ENCODE measurements at regions not wholly inside any gene's neighbourhood (a gene's known extent, or its start where the extent isn't known, plus 50 kb on each side); places are given as distances from the start of the nearest gene placed in this dataset.
A peak's percentile ranks its signal among the peaks of the same experiment; 100 is the strongest.

DNA sequence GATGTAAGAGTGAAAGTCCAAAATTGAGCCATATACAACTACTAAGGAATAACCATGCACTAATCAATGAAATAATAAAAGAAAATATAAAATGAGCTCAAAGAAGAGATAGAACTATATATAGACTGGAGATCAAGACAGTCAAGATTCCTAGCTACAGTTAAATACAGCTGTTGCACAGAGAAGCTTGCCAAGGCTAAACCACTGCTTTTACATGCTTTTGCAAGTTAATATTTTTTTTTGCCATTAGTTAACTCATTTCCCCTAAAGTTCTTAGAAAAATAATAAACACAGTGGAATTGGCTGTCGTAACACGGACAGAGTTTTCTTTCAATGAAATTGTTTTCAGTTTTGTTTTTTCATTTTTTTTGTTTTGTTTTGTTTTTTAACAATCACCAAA is 123.0 kb downstream of the VGLL3 start:
- no peaks in the 10 kb centered on the region for H3K27me3 ChIP-seq (replicated peaks; ENCODE audit: insufficient read depth)
- H3K4me1 ChIP-seq (ENCODE audit: insufficient read depth) = peaks cover 13% of the 10 kb centered on the region
- no peak overlapping the region for H3K4me3 ChIP-seq
- peak; percentile 13 for DNase-seq
- no peaks in the 10 kb centered on the region for H3K9me3 ChIP-seq (ENCODE audit: low read depth)
- in situ Hi-C loops (cut with MboI) = no loop called here
- H3K36me3 ChIP-seq (ENCODE audit: low read depth) = no peaks in the 10 kb centered on the region
- H2AFZ ChIP-seq = no peak overlapping the region
- no peak overlapping the region for H3K4me2 ChIP-seq (ENCODE audit: unreplicated experiment)
- peaks cover 11% of the 10 kb centered on the region; the same call in 1 of the 2 replicates for H3F3A ChIP-seq (ENCODE audit: insufficient read depth)
- H3K9ac ChIP-seq = no peak overlapping the region
- H3K9me2 ChIP-seq (ENCODE audit: insufficient read depth) = no peaks in the 10 kb centered on the region
- H4K20me1 ChIP-seq (ENCODE audit: insufficient read depth) = no peaks in the 10 kb centered on the region
- WGBS, 2 experiments (ENCODE audit: low coverage in 1 of 2, low lambda C conversion rate in 2 of 2, missing lambda C conversion rate in 2 of 2) = 34 to 38% methylated on average over 2 of the region's 2 CpGs
- H3K79me2 ChIP-seq (ENCODE audit: insufficient read depth) = no peaks in the 10 kb centered on the region
- H3K27ac ChIP-seq = no peak overlapping the region
- TF ChIP-seq EZH2phosphoT487 (IDR thresholded peaks at IDR 0.05; ENCODE audit: insufficient read depth, low read depth) (no peak), EZH2 (IDR thresholded peaks at IDR 0.05; ENCODE audit: insufficient read depth, poor library complexity, severe bottlenecking) (no peak)

- H3K27me3 ChIP-seq (replicated peaks; ENCODE audit: insufficient read depth) = no peaks in the 10 kb centered on the region
- H3K4me3 ChIP-seq = no peak overlapping the region; the same call in 1 of the 2 replicates
- H3K79me2 ChIP-seq (ENCODE audit: insufficient read depth) = no peaks in the 10 kb centered on the region
- H3K4me1 ChIP-seq (ENCODE audit: insufficient read depth) = peaks cover 13% of the 10 kb centered on the region
- H3K9me2 ChIP-seq (ENCODE audit: insufficient read depth) = no peaks in the 10 kb centered on the region
- H4K20me1 ChIP-seq (ENCODE audit: insufficient read depth) = no peaks in the 10 kb centered on the region
- in situ Hi-C loops (cut with MboI) = no loop called here
- H3K9me3 ChIP-seq (ENCODE audit: low read depth) = no peaks in the 10 kb centered on the region
- DNase-seq = peak; percentile 45
- H3K4me2 ChIP-seq (ENCODE audit: unreplicated experiment) = peak overlapping the region; percentile 4
- H3K27ac ChIP-seq = no peak overlapping the region
- 75 to 76% methylated on average over 3 of the region's 3 CpGs for WGBS, 2 experiments (ENCODE audit: low coverage in 1 of 2, low lambda C conversion rate in 2 of 2, missing lambda C conversion rate in 2 of 2)
- peak overlapping the region; percentile 8; the same call in 1 of the 2 replicates for H2AFZ ChIP-seq
- H3K9ac ChIP-seq = no peak overlapping the region
- TF ChIP-seq EZH2phosphoT487 (IDR thresholded peaks at IDR 0.05; ENCODE audit: insufficient read depth, low read depth) = no peak
- TF ChIP-seq EZH2 (IDR thresholded peaks at IDR 0.05; ENCODE audit: insufficient read depth, poor library complexity, severe bottlenecking) = no peak
- peaks cover 11% of the 10 kb centered on the region; the same call in 1 of the 2 replicates for H3F3A ChIP-seq (ENCODE audit: insufficient read depth)
- H3K36me3 ChIP-seq (ENCODE audit: low read depth) = no peaks in the 10 kb centered on the region
These were observed 125.4 kb downstream of the VGLL3 start for GRCh38 chr3:86865506-86865905.

- no peak for TF ChIP-seq EZH2phosphoT487 (IDR thresholded peaks at IDR 0.05; ENCODE audit: insufficient read depth, low read depth)
- no peak overlapping the region for H3K27ac ChIP-seq
- no peaks in the 10 kb centered on the region for H3K79me2 ChIP-seq (ENCODE audit: insufficient read depth)
- no peaks in the 10 kb centered on the region for H4K20me1 ChIP-seq (ENCODE audit: insufficient read depth)
- no peaks in the 10 kb centered on the region for H3K27me3 ChIP-seq (replicated peaks; ENCODE audit: insufficient read depth)
- no peaks in the 10 kb centered on the region for H3K9me2 ChIP-seq (ENCODE audit: insufficient read depth)
- 0 to 4% methylated on average over 1 of the region's 1 CpG for WGBS, 2 experiments (ENCODE audit: low coverage in 1 of 2, low lambda C conversion rate in 2 of 2, missing lambda C conversion rate in 2 of 2)
- no peak overlapping the region for H3K9ac ChIP-seq
- in situ Hi-C loops (cut with MboI) = no loop called here
- no peaks in the 10 kb centered on the region for H3K4me1 ChIP-seq (ENCODE audit: insufficient read depth)
- no peaks in the 10 kb centered on the region for H3K9me3 ChIP-seq (ENCODE audit: low read depth)
- no peak for DNase-seq
- no peaks in the 10 kb centered on the region for H3K36me3 ChIP-seq (ENCODE audit: low read depth)
- H3K4me3 ChIP-seq = no peak overlapping the region
- H3K4me2 ChIP-seq (ENCODE audit: unreplicated experiment) = no peak overlapping the region
- no peak overlapping the region for H2AFZ ChIP-seq
- H3F3A ChIP-seq (ENCODE audit: insufficient read depth) = no peaks in the 10 kb centered on the region
These were observed 134.2 kb downstream of the VGLL3 start for GRCh38 chr3:86856711-86857110.

- Histone ChIP-seq H3K79me2 (ENCODE audit: insufficient read depth) (no peaks in the 10 kb centered on the region), H3K36me3 (ENCODE audit: low read depth) (no peaks in the 10 kb centered on the region), H3K9me2 (ENCODE audit: insufficient read depth) (no peaks in the 10 kb centered on the region), H3K9ac (no peak overlapping the region), H3K4me3 (no peak overlapping the region), H3K27ac (no peak overlapping the region), H2AFZ (no peak overlapping the region), H3K4me2 (ENCODE audit: unreplicated experiment) (no peak overlapping the region), H3K9me3 (ENCODE audit: low read depth) (no peaks in the 10 kb centered on the region), H3K4me1 (ENCODE audit: insufficient read depth) (no peaks in the 10 kb centered on the region), H4K20me1 (ENCODE audit: insufficient read depth) (no peaks in the 10 kb centered on the region), H3F3A (ENCODE audit: insufficient read depth) (no peaks in the 10 kb centered on the region), H3K27me3 (replicated peaks; ENCODE audit: insufficient read depth) (no peaks in the 10 kb centered on the region)
- TF ChIP-seq EZH2phosphoT487 (IDR thresholded peaks at IDR 0.05; ENCODE audit: insufficient read depth, low read depth) = no peak
- no peak for TF ChIP-seq EZH2 (IDR thresholded peaks at IDR 0.05; ENCODE audit: insufficient read depth, poor library complexity, severe bottlenecking)
- in situ Hi-C loops (cut with MboI) = no loop called here
- DNase-seq = peak; percentile 12
- WGBS, 2 experiments (ENCODE audit: low coverage in 1 of 2, low lambda C conversion rate in 2 of 2, missing lambda C conversion rate in 2 of 2) = 19% methylated on average over 1 of the region's 1 CpG
These were observed 141.0 kb downstream of the VGLL3 start for GRCh38 chr3:86849991-86850390.

DNA sequence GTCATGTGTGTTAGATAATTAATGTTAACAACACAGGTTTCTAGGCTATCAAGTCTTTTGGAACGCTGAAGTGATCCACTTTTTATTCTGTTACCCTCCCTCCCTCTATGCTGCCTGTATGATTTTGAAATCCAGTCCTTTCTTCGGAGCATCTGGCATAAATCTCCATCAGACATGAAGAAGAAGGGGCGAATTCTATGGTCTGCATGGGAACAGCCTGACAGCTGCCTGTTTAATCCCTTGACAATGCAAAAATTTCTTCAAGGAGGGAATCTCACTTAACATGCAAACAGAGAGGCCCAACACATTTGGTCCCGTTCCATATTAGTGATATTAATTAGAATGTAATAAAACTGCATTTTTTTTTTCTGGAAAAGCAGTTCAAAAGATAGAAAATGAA is 145.2 kb downstream of the VGLL3 start:
- 21 to 25% methylated on average over 4 of the region's 4 CpGs for whole genome bisulfite sequencing, 2 experiments (ENCODE audit: low coverage in 1 of 2, low lambda C conversion rate in 2 of 2, missing lambda C conversion rate in 2 of 2)
- Histone ChIP-seq H3K27ac (no peak overlapping the region), H4K20me1 (ENCODE audit: insufficient read depth) (no peaks in the 10 kb centered on the region), H3K27me3 (replicated peaks; ENCODE audit: insufficient read depth) (no peaks in the 10 kb centered on the region), H2AFZ (peak overlapping the region; percentile 74), H3K79me2 (ENCODE audit: insufficient read depth) (no peaks in the 10 kb centered on the region), H3K9ac (no peak overlapping the region), H3K9me2 (ENCODE audit: insufficient read depth) (no peaks in the 10 kb centered on the region), H3K4me3 (0 out of 2 replicates have a peak overlapping the region, but pooled peaks have one; percentile 22), H3K36me3 (ENCODE audit: low read depth) (no peaks in the 10 kb centered on the region), H3K4me2 (ENCODE audit: unreplicated experiment) (no peak overlapping the region), H3K4me1 (ENCODE audit: insufficient read depth) (no peaks in the 10 kb centered on the region), H3K9me3 (ENCODE audit: low read depth) (no peaks in the 10 kb centered on the region), H3F3A (ENCODE audit: insufficient read depth) (no peaks in the 10 kb centered on the region)
- DNase-seq = no peak
- TF ChIP-seq EZH2phosphoT487 (IDR thresholded peaks at IDR 0.05; ENCODE audit: insufficient read depth, low read depth) (no peak), EZH2 (IDR thresholded peaks at IDR 0.05; ENCODE audit: insufficient read depth, poor library complexity, severe bottlenecking) (no peak)
- in situ Hi-C loops (cut with MboI) = no loop called here

Measured in GM23248 (cell line).